ENCODE measurements at regions not wholly inside any gene's neighbourhood (a gene's known extent, or its start where the extent isn't known, plus 50 kb on each side); places are given as distances from the start of the nearest gene placed in this dataset.

- TF ChIP-seq EP300 (IDR thresholded peaks at IDR 0.05) (no peak), CTCF (IDR thresholded peaks at IDR 0.05) (no peak), POLR2AphosphoS5 (IDR thresholded peaks at IDR 0.05) (no peak)
Measured at GRCh38 chr15:88987591-88987933, 74.4 kb upstream of the MFGE8 start.

Measured in esophagus muscularis mucosa (tissue), 4 donors.